H1 (cell line): ENCODE measurements at regions not wholly inside any gene's neighbourhood (a gene's known extent, or its start where the extent isn't known, plus 50 kb on each side); places are given as distances from the start of the nearest gene placed in this dataset.
A peak's percentile ranks its signal among the peaks of the same experiment; 100 is the strongest.

Experiments used
- CTCF ChIA-PET: fragments of 300-600 bp; sonication (Branson Sonifier 250); formaldehyde crosslinking; loops from one replicate; lab custom pipeline; 2021; ENCODE audit not compliant: partially characterized antibody; lab: Charles Lee
- POLR2A ChIA-PET: fragments of 300-600 bp; sonication (Branson Sonifier 250); formaldehyde crosslinking; loops from one replicate; lab custom pipeline; 2021; ENCODE audit warnings: inconsistent platforms; ENCODE audit not compliant: partially characterized antibody; lab: Charles Lee
- DNase-seq, 2 experiments: peaks; one replicate each; pipeline versions ENCODE4 v3.0.0 to v3.0.0-alpha.2; 2010 to 2022; ENCODE audit warnings: low spot score in 2 of 2, low read depth in 1 of 2, mixed read lengths in 1 of 2
- FAIRE-seq: peaks from 2 replicates; lab custom pipeline; 2011; peaks lifted over from hg19 to GRCh38; lab: Jason Lieb, UNC
- H2AFZ ChIP-seq: 2 replicates; pipeline ENCODE4 v1.8.1; 2012; ENCODE audit warnings: low read length, inconsistent platforms
- H2AK5ac ChIP-seq: 2 replicates; pipeline ENCODE4 v1.6.1; 2013; ENCODE audit warnings: low read depth, low read length
- H2BK120ac ChIP-seq: replicated peaks from 2 replicates; pipeline ENCODE3; 2013; ENCODE audit warnings: low read depth, low read length, inconsistent platforms
- H2BK12ac ChIP-seq: 2 replicates; pipeline ENCODE4 v1.6.1; 2013; ENCODE audit warnings: low read depth, low read length
- H2BK15ac ChIP-seq: 2 replicates; pipeline ENCODE4 v1.6.1; 2013; ENCODE audit warnings: low read length
- H2BK20ac ChIP-seq: 2 replicates; pipeline ENCODE4 v1.6.1; 2013; ENCODE audit warnings: low read length
- H2BK5ac ChIP-seq: 2 replicates; pipeline ENCODE4 v1.6.1; 2013; ENCODE audit warnings: low read depth, low read length
- H3K14ac ChIP-seq: 2 replicates; pipeline ENCODE4 v1.6.1; 2013; ENCODE audit warnings: inconsistent platforms; ENCODE audit not compliant: insufficient read length
- H3K18ac ChIP-seq: 2 replicates; pipeline ENCODE4 v1.6.1; 2013; ENCODE audit warnings: low read length; ENCODE audit errors: extremely low read depth
- H3K23ac ChIP-seq: 2 replicates; pipeline ENCODE4 v1.6.1; 2013; ENCODE audit warnings: inconsistent platforms; ENCODE audit not compliant: insufficient read length
- H3K23me2 ChIP-seq: 2 replicates; pipeline ENCODE4 v1.6.1; 2013; ENCODE audit warnings: low read depth, low read length
- H3K27ac ChIP-seq: 2 replicates; pipeline ENCODE4 v1.6.1; 2011; ENCODE audit warnings: low read depth, low read length, inconsistent platforms
- H3K27me3 ChIP-seq, 4 experiments: replicated peaks in 1 of 4; 1 replicate in 1 of 4; 2 replicates in 3 of 4; pipeline versions ENCODE4 v1.6.1 to v1.8.1; 2011 to 2013; ENCODE audit warnings: low read length in 3 of 4, mild to moderate bottlenecking in 3 of 4, inconsistent platforms in 2 of 4, mixed read lengths in 2 of 4, moderate library complexity in 1 of 4; ENCODE audit not compliant: control insufficient read depth in 3 of 4, insufficient read depth in 3 of 4; ENCODE audit errors: extremely low read depth in 1 of 4
- H3K36me3 ChIP-seq, 4 experiments: 2 replicates each; pipeline versions ENCODE4 v1.6.1 to v1.8.1; 2011 to 2013; ENCODE audit warnings: mild to moderate bottlenecking in 4 of 4, low read length in 3 of 4, moderate library complexity in 2 of 4, control low read depth in 1 of 4, inconsistent platforms in 1 of 4; ENCODE audit not compliant: insufficient read depth in 4 of 4, control insufficient read depth in 2 of 4
- H3K4ac ChIP-seq: replicated peaks from 2 replicates; pipeline ENCODE3; 2013; ENCODE audit warnings: low read length, low read depth, mixed read lengths, inconsistent platforms; ENCODE audit not compliant: insufficient read length
- H3K4me1 ChIP-seq, 4 experiments: replicated peaks in 1 of 4; 1 replicate in 1 of 4; 2 replicates in 3 of 4; pipeline versions ENCODE4 v1.6.1 to v1.8.1; 2011 to 2013; ENCODE audit warnings: low read length in 3 of 4, inconsistent platforms in 2 of 4, mixed read lengths in 1 of 4; ENCODE audit not compliant: insufficient read depth in 4 of 4, control insufficient read depth in 3 of 4
- H3K4me2 ChIP-seq, 2 experiments: 2 replicates each; pipeline versions ENCODE4 v1.6.1 to v1.8.1; 2011 to 2013; ENCODE audit warnings: low read depth in 2 of 2, low read length in 2 of 2, control low read depth in 1 of 2, inconsistent platforms in 1 of 2, mild to moderate bottlenecking in 1 of 2; ENCODE audit not compliant: insufficient read depth in 1 of 2
- H3K4me3 ChIP-seq, 4 experiments: fragments of 200-600, 300-600 bp in 1 of 4; sonication (generic), shearing (Covaris generic), sonication (Bioruptor Twin) in 1 of 4; 2 replicates each; pipeline versions ENCODE4 v1.5.1 to v1.8.1; 2011 to 2016; ENCODE audit warnings: low read length in 4 of 4, low read depth in 3 of 4, control low read depth in 2 of 4, inconsistent platforms in 2 of 4, mild to moderate bottlenecking in 2 of 4, mixed read lengths in 1 of 4, moderate library complexity in 1 of 4; ENCODE audit not compliant: insufficient read depth in 2 of 4; ENCODE audit errors: extremely low read depth in 1 of 4
- H3K56ac ChIP-seq: replicated peaks from 2 replicates; pipeline ENCODE3; 2013; ENCODE audit warnings: low read depth, mild to moderate bottlenecking, mixed read lengths, low read length, inconsistent platforms; ENCODE audit not compliant: insufficient read length
- H3K79me1 ChIP-seq: 2 replicates; pipeline ENCODE4 v1.6.1; 2013; ENCODE audit warnings: low read depth, low read length, control low read depth
- H3K79me2 ChIP-seq, 2 experiments: 2 replicates each; pipeline versions ENCODE4 v1.6.1 to v1.8.1; 2012 to 2013; ENCODE audit warnings: low read length in 2 of 2, mild to moderate bottlenecking in 2 of 2, inconsistent platforms in 1 of 2; ENCODE audit not compliant: insufficient read depth in 2 of 2, control insufficient read depth in 1 of 2
- H3K9ac ChIP-seq, 4 experiments: replicated peaks in 1 of 4; 1 replicate in 1 of 4; 2 replicates in 3 of 4; pipeline versions ENCODE4 v1.6.1 to v1.8.1; 2011 to 2013; ENCODE audit warnings: low read depth in 3 of 4, low read length in 3 of 4, control low read depth in 2 of 4, mild to moderate bottlenecking in 2 of 4, moderate library complexity in 2 of 4, inconsistent platforms in 1 of 4; ENCODE audit errors: extremely low read depth in 1 of 4
- H3K9me3 ChIP-seq, 2 experiments: 2 replicates each; pipeline versions ENCODE4 v1.6.1 to v1.8.1; 2012 to 2013; ENCODE audit warnings: mild to moderate bottlenecking in 2 of 2, moderate library complexity in 2 of 2, control low read depth in 1 of 2, inconsistent platforms in 1 of 2, low read depth in 1 of 2, low read length in 1 of 2, mixed read lengths in 1 of 2; ENCODE audit not compliant: insufficient read depth in 2 of 2
- H4K20me1 ChIP-seq, 2 experiments: replicated peaks in 1 of 2; 2 replicates each; pipeline versions ENCODE3 to v1.8.1; 2011 to 2013; ENCODE audit warnings: inconsistent platforms in 2 of 2, low read length in 2 of 2, mild to moderate bottlenecking in 1 of 2; ENCODE audit not compliant: insufficient read depth in 2 of 2, control insufficient read depth in 1 of 2
- H4K5ac ChIP-seq: 2 replicates; pipeline ENCODE4 v1.6.1; 2013; ENCODE audit warnings: low read length, low read depth, mixed read lengths, inconsistent platforms; ENCODE audit not compliant: insufficient read length
- H4K8ac ChIP-seq: 2 replicates; pipeline ENCODE4 v1.8.0; 2013; ENCODE audit warnings: mild to moderate bottlenecking, moderate library complexity, low read length, inconsistent platforms; ENCODE audit not compliant: insufficient read depth; ENCODE audit errors: extremely low read depth
- H4K91ac ChIP-seq: replicated peaks from 2 replicates; pipeline ENCODE3; 2013; ENCODE audit warnings: low read length, mixed read lengths, inconsistent platforms; ENCODE audit not compliant: insufficient read length
- CBX5 ChIP-seq: fragments of 300-800, 300-1000 bp; sonication (generic); IDR thresholded peaks from 2 replicates; pipeline ENCODE4 v1.7.1; 2016; ENCODE audit warnings: antibody characterized with exemption, low read length, low read depth
- CHD1 ChIP-seq: IDR thresholded peaks from 2 replicates; pipeline ENCODE4 v1.6.1; 2012; ENCODE audit warnings: low read depth, low read length, improper control_type of control experiment
- CREB1 ChIP-seq: IDR thresholded peaks from 2 replicates; pipeline ENCODE4 v1.6.1; 2012; ENCODE audit warnings: inconsistent platforms
- FOSL1 ChIP-seq: IDR thresholded peaks from 2 replicates; pipeline ENCODE4 v1.6.1; 2011; ENCODE audit warnings: mild to moderate bottlenecking, low read depth, low read length, moderate library complexity; ENCODE audit not compliant: insufficient read depth
- GABPA ChIP-seq: IDR thresholded peaks from 2 replicates; pipeline ENCODE4 v1.6.1; 2011; ENCODE audit warnings: mild to moderate bottlenecking, low read length, moderate library complexity, borderline replicate concordance; ENCODE audit not compliant: insufficient read depth
- HDAC2 ChIP-seq, 2 experiments: fragments of 300-600 bp in 1 of 2; sonication (generic) in 1 of 2; IDR thresholded peaks; 2 replicates each; pipeline ENCODE4 v1.6.1; 2011 to 2012; ENCODE audit warnings: low read depth in 2 of 2, low read length in 2 of 2, mild to moderate bottlenecking in 2 of 2, moderate library complexity in 2 of 2, borderline replicate concordance in 1 of 2, inconsistent platforms in 1 of 2
- JUND ChIP-seq: IDR thresholded peaks from 2 replicates; pipeline ENCODE4 v1.6.1; 2011; ENCODE audit warnings: mild to moderate bottlenecking, improper control_type of control experiment, low read length
- MAFK ChIP-seq: IDR thresholded peaks from 2 replicates; pipeline ENCODE4 v1.6.1; 2012; ENCODE audit warnings: low read depth, mild to moderate bottlenecking, improper control_type of control experiment, low read length
- POLR2A ChIP-seq, 2 experiments: IDR thresholded peaks; 1 replicate in 1 of 2; 2 replicates in 1 of 2; pipeline ENCODE4 v1.6.1; 2011; ENCODE audit warnings: low read depth in 2 of 2, low read length in 2 of 2, mild to moderate bottlenecking in 2 of 2; ENCODE audit errors: control extremely low read depth in 1 of 2
- RAD21 ChIP-seq, 2 experiments: IDR thresholded peaks in 1 of 2; conservative IDR thresholded peaks in 1 of 2; 2 replicates each; pipeline ENCODE4 v1.6.1; 2011; ENCODE audit warnings: low read depth in 2 of 2, low read length in 2 of 2, improper control_type of control experiment in 1 of 2, inconsistent platforms in 1 of 2, mild to moderate bottlenecking in 1 of 2, moderate library complexity in 1 of 2
- RXRA ChIP-seq: IDR thresholded peaks from 2 replicates; pipeline ENCODE4 v1.6.1; 2011; ENCODE audit warnings: low read depth, mild to moderate bottlenecking, low read length, moderate library complexity; ENCODE audit not compliant: insufficient read depth
- SIX5 ChIP-seq: IDR thresholded peaks from 2 replicates; pipeline ENCODE4 v1.6.1; 2011; ENCODE audit warnings: mild to moderate bottlenecking, low read depth, low read length
- SP2 ChIP-seq: IDR thresholded peaks from 2 replicates; pipeline ENCODE4 v1.6.1; 2012; ENCODE audit warnings: mild to moderate bottlenecking, low read length, inconsistent platforms
- SRF ChIP-seq: IDR thresholded peaks from 2 replicates; pipeline ENCODE4 v1.6.1; 2011; ENCODE audit warnings: mild to moderate bottlenecking, low read depth, low read length, moderate library complexity
- TAF1 ChIP-seq: IDR thresholded peaks from 2 replicates; pipeline ENCODE4 v1.6.1; 2011; ENCODE audit warnings: mild to moderate bottlenecking, low read depth, low read length
- YY1 ChIP-seq: IDR thresholded peaks from 2 replicates; pipeline ENCODE4 v1.6.1; 2011; ENCODE audit warnings: low read depth, mild to moderate bottlenecking, low read length
- WGBS, 2 experiments: shearing (Covaris generic) in 1 of 2; methylation state at CpG; one replicate each; pipeline versions ENCODE4 v1.1.6 to v1.1.7; 2013 to 2015; ENCODE audit warnings: low lambda C conversion rate in 2 of 2, mixed read lengths in 2 of 2, inconsistent platforms in 1 of 2, low coverage in 1 of 2, missing lambda C conversion rate in 1 of 2; ENCODE audit not compliant: insufficient replicate concordance in 2 of 2, insufficient coverage in 1 of 2, insufficient read length in 1 of 2; ENCODE audit errors: extremely low coverage in 1 of 2, missing lambda C conversion rate in 1 of 2; 5-methylcytosine and 5-hydroxymethylcytosine counted together

- Histone ChIP-seq H2BK5ac (no peak overlapping the region), H4K91ac (no peak overlapping the region), H4K8ac (no peak overlapping the region), H2AK5ac (no peak overlapping the region), H3K4me2 (no peak overlapping the region), H3K79me2 (no peaks in the 10 kb centered on the region), H3K23ac (no peak overlapping the region), H4K20me1 (no peaks in the 10 kb centered on the region), H2BK12ac (no peak overlapping the region), H2BK20ac (0 out of 2 replicates have a peak overlapping the region, but pooled peaks have one; percentile 6), H2BK120ac (no peak overlapping the region), H3K36me3 (no peaks in the 10 kb centered on the region), H3K27ac (no peak overlapping the region), H2BK15ac (no peak overlapping the region), H3K18ac (no peak overlapping the region), H3K4me1 (peaks cover 0 to 2% (median 0%) of the 10 kb centered on the region in 4 experiments; a peak in 1 of 7 replicates), H3K4me3 (no peak overlapping the region), H3K9ac (no peak overlapping the region), H2AFZ (no peak overlapping the region), H3K4ac (no peak overlapping the region), H3K79me1 (no peaks in the 10 kb centered on the region), H3K27me3 (no peaks in the 10 kb centered on the region), H3K56ac (no peak overlapping the region), H3K9me3 (no peaks in the 10 kb centered on the region; a peak in 1 of 4 replicates), H3K14ac (no peak overlapping the region), H4K5ac (no peak overlapping the region), H3K23me2 (no peaks in the 10 kb centered on the region)
- 92% methylated on average over 3 of the region's 3 CpGs; no CpG with 5 or more reads in 1 of the 2 experiments for WGBS, 2 experiments
- POLR2A ChIA-PET: interaction anchor here (1.2 kb wide), 1 partner anchor 68 kb away, joined by 3 read pairs; no protein-coding TSS in a partner anchor
- FAIRE-seq (no peak), DNase-seq (no peak)
- CTCF ChIA-PET: interaction anchor here (0.8 kb wide), 1 partner anchor 60 kb away, joined by 3 read pairs; no protein-coding TSS in a partner anchor
- TF ChIP-seq HDAC2 (IDR thresholded peaks at IDR 0.05; ENCODE audit: borderline replicate concordance in 1 of 2, low read depth in 2 of 2, low read length in 2 of 2) (no peak), TAF1 (no peak), FOSL1 (no peak), CHD1 (no peak), CREB1 (no peak), GABPA (no peak), RXRA (no peak), POLR2A (IDR thresholded peaks at IDR 0.05; ENCODE audit: control extremely low read depth in 1 of 2, low read depth in 2 of 2, low read length in 2 of 2) (no peak), YY1 (no peak), JUND (no peak), RAD21 (IDR thresholded peaks at IDR 0.05 in 1 of 2, conservative IDR thresholded peaks at IDR 0.05 in 1 of 2; ENCODE audit: low read depth in 2 of 2, low read length in 2 of 2) (no peak), SRF (no peak), MAFK (no peak), SP2 (no peak), CBX5 (no peak), SIX5 (no peak)
These were observed 113.8 kb upstream of the KCNK1 start for GRCh38 chr1:233500106-233500505.
